Kidney (tissue), 13 donors: ENCODE measurements at regions not wholly inside any gene's neighbourhood (a gene's known extent, or its start where the extent isn't known, plus 50 kb on each side); places are given as distances from the start of the nearest gene placed in this dataset.

Source experiments
- DNase-seq, 5 donors: peaks; one replicate each; pipeline ENCODE4 v3.0.0-alpha.2; 2013 to 2020
- FAIRE-seq: peaks from 2 replicates; lab custom pipeline; 2012; peaks lifted over from hg19 to GRCh38; lab: Jason Lieb, UNC
- H3K27ac ChIP-seq, 2 donors: one replicate each; pipeline ENCODE4 v1.7.0; 2013; ENCODE audit warnings: low read depth in 2 of 2, low read length in 2 of 2, inconsistent platforms in 1 of 2
- H3K27me3 ChIP-seq: one replicate; pipeline ENCODE4 v1.7.1; 2013; ENCODE audit warnings: low read length, inconsistent platforms; ENCODE audit not compliant: control insufficient read depth, insufficient read depth
- H3K36me3 ChIP-seq, 3 donors: one replicate each; pipeline versions ENCODE4 v1.7.0 to v1.7.1; 2013; ENCODE audit warnings: low read length in 3 of 3, control low read depth in 1 of 3, inconsistent platforms in 1 of 3; ENCODE audit not compliant: insufficient read depth in 3 of 3, control insufficient read depth in 2 of 3
- H3K4me1 ChIP-seq, 3 donors: one replicate each; pipeline versions ENCODE4 v1.7.0 to v1.7.1; 2013; ENCODE audit warnings: low read length in 3 of 3, inconsistent platforms in 1 of 3, low read depth in 1 of 3; ENCODE audit not compliant: control insufficient read depth in 2 of 3, insufficient read depth in 2 of 3
- H3K4me3 ChIP-seq, 3 donors: one replicate each; pipeline versions ENCODE4 v1.7.0 to v1.8.1; 2013; ENCODE audit warnings: low read length in 3 of 3, control low read depth in 1 of 3, inconsistent platforms in 1 of 3
- H3K9ac ChIP-seq, 3 donors: one replicate each; pipeline versions ENCODE4 v1.7.0 to v1.7.1; 2013; ENCODE audit warnings: low read length in 3 of 3, control low read depth in 1 of 3, inconsistent platforms in 1 of 3
- H3K9me3 ChIP-seq, 3 donors: one replicate each; pipeline versions ENCODE4 v1.7.0 to v1.7.1; 2013; ENCODE audit warnings: low read length in 3 of 3, control low read depth in 1 of 3, inconsistent platforms in 1 of 3; ENCODE audit not compliant: control insufficient read depth in 2 of 3, insufficient read depth in 1 of 3
- intact Hi-C: fragments of 100-400 bp; cut with DNase I; formaldehyde crosslinking; loops from one replicate; pipeline ENCODE4 v1.11.1; 2022
- TF ChIP-seq, protein P1 (sequence below): IDR thresholded peaks from 3 replicates; pipeline ENCODE4 v1.5.1; 2012; ENCODE audit warnings: mild to moderate bottlenecking, moderate library complexity, borderline replicate concordance; ENCODE audit not compliant: insufficient read depth; ENCODE audit errors: extremely low read depth
- donor health status: control.
- donor health status: control.
- donor health status: control.
- donor health status: control.
- donor health status: control.
- donor health status: DM: yes; HTN: yes; CAD: no.
- donor health status: Normal renal cell carcinoma (clear cell type).

DNA sequence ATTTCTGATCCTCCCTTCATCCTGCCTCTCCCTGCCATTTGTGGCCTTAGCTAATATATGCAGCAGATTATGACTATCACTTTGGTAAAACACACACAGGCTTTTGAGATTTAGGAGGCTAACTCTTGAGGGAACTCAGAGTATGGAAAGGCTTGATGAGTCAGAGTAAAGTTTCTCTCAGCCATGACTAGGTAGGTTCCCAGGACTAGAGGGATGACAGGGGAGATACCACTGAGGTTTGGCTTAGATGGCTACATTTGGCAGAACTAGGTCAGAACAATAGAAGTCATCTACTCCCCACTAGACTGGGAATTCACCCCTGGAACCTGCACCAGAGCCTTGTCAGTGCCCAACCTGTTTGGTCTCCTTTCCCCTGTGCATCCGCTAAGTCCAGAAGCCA lies 585.7 kb downstream of the TLL1 start:
- DNase-seq: no peak
- TF ChIP-seq, protein P1, sequence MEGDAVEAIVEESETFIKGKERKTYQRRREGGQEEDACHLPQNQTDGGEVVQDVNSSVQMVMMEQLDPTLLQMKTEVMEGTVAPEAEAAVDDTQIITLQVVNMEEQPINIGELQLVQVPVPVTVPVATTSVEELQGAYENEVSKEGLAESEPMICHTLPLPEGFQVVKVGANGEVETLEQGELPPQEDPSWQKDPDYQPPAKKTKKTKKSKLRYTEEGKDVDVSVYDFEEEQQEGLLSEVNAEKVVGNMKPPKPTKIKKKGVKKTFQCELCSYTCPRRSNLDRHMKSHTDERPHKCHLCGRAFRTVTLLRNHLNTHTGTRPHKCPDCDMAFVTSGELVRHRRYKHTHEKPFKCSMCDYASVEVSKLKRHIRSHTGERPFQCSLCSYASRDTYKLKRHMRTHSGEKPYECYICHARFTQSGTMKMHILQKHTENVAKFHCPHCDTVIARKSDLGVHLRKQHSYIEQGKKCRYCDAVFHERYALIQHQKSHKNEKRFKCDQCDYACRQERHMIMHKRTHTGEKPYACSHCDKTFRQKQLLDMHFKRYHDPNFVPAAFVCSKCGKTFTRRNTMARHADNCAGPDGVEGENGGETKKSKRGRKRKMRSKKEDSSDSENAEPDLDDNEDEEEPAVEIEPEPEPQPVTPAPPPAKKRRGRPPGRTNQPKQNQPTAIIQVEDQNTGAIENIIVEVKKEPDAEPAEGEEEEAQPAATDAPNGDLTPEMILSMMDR: no peak

DNA sequence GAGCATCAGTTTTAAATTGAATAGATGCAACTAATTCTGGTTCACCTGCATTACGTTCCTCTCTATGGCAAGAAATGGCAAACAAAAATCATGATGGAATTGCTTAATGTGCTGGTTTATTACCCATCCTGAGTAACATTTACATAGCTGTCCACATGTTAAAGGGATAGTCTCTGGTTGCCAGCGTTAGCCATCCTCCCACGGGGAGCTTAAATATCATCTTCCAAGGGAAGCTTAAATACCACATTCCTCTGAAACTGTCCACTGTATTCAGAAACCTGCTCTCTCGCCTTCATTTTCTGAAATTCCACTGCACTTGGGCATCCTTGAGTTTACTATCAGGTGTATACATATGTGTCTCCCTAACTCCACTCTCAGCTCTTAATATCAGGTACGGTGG lies 586.6 kb downstream of the TLL1 start:
- no peak for FAIRE-seq
- peaks cover 0 to 3% (median 0%) of the 10 kb centered on the region in 3 donors for H3K9me3 ChIP-seq
- H3K4me3 ChIP-seq: no peak overlapping the region
- TF ChIP-seq, protein P1: no peak
- DNase-seq: peak in 3 of 5 donors; percentile 30 to 70 (median 55)
- H3K27ac ChIP-seq: no peak overlapping the region
- no peak overlapping the region for H3K9ac ChIP-seq
- intact Hi-C loops: no loop called here
- no peaks in the 10 kb centered on the region for H3K36me3 ChIP-seq
- H3K27me3 ChIP-seq: no peaks in the 10 kb centered on the region
- no peaks in the 10 kb centered on the region for H3K4me1 ChIP-seq

More for the DNA sequence above, 585.7 kb downstream of the TLL1 start:
- intact Hi-C loops: no loop called here
- Histone ChIP-seq H3K36me3 (no peaks in the 10 kb centered on the region), H3K27me3 (no peaks in the 10 kb centered on the region), H3K4me1 (no peaks in the 10 kb centered on the region), H3K9me3 (peaks cover 0 to 3% (median 0%) of the 10 kb centered on the region in 3 donors), H3K27ac (no peak overlapping the region), H3K9ac (no peak overlapping the region), H3K4me3 (no peak overlapping the region)
- no peak for FAIRE-seq

DNA sequence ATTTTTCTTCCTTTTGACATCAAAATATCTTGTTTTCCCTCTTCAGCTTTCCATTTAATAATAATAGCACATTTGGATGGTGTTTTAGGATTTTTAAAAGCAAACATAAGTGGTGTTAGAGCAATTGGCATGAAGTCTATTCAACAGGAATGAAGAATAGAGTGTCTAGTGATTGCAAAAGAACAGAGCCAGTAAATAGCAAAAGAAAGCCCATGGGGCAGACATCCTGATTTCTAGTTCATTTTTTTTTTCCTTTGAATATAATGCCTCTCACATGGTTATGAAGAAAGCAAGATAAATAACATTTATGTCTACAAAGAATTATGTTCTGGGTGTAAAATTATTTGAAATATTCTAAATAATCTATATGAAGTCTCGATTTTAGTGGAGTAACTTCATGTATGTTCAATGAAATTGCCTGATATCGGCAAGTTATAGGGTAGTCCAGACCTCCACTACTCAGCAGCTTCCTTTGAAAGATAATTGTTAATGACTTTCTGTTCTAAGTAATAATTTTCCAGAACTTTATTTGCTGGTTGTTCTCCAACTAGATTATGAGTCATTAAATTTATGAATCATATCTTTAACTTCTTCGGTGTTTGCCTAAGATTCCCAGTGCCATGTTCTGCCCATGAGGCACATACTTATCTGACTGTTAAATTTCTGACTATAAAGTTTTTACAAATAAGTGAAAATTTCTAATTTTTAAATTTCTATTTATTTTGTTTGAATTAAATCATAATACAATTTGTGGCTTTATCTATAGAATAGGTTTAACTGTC lies 587.9 kb downstream of the TLL1 start:
- no peaks in the 10 kb centered on the region for H3K4me1 ChIP-seq
- TF ChIP-seq, protein P1: no peak
- H3K9me3 ChIP-seq: no peaks in the 10 kb centered on the region
- FAIRE-seq: no peak
- H3K36me3 ChIP-seq: no peaks in the 10 kb centered on the region
- H3K27ac ChIP-seq: no peak overlapping the region
- no peaks in the 10 kb centered on the region for H3K27me3 ChIP-seq
- DNase-seq: no peak
- H3K9ac ChIP-seq: no peak overlapping the region
- no peak overlapping the region for H3K4me3 ChIP-seq
- intact Hi-C loops: no loop called here
